ENCODE measurements at regions not wholly inside any gene's neighbourhood (a gene's known extent, or its start where the extent isn't known, plus 50 kb on each side); places are given as distances from the start of the nearest gene placed in this dataset.

GRCh38 chr2:41926614-41927580 is 120.9 kb upstream of the PKDCC start:
- DNase-seq = no peak

- DNase-seq = no peak
These were observed 120.1 kb upstream of the PKDCC start for GRCh38 chr2:41927581-41928264.

- no peak for DNase-seq
These were observed 119.3 kb upstream of the PKDCC start for GRCh38 chr2:41928526-41928925.

- peak in 1 of 2 donors; percentile 1 for DNase-seq
These were observed 116.8 kb upstream of the PKDCC start for GRCh38 chr2:41930807-41931566.

DNA sequence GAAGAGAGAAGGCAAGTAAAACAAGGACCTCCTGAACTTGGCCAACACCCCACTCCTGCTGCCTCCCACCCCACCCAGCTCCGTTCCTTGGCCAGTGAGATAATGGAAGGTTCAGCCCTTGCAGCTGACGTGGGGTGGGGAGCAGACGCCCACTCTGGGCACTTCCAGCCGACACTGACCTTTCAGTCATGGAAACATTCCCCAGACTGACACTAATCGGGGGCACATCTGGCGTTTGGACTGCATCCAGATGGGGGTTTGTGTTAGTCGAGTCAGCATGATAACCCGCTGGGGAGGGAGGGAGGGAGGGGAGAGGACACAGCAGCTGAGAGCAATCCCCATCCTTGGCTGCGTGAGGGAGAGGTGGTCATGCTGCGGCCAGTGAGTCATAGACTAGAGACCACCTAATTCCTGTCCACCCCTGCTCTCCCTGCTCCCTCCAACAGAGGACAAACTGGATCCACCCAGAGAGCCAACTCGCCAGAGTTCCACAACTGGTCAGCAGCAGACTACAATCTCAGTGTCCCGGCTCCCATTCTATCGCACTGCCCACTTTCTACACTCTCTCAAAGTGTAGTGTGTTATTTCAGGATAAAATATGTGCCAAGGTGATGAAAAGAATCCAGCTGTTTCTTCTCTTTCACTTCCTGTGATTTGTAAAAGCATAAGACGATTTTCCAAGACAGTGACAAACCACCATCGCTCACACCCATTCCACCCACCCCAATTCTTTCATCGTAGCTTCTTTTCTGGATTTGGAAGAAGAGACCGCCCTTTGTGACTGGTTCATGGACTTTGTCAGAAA is 115.4 kb upstream of the PKDCC start:
- no peak for DNase-seq

- DNase-seq = no peak
These were observed 114.8 kb upstream of the PKDCC start for GRCh38 chr2:41933046-41933420.

- peak; percentile 41 to 58 for DNase-seq
These were observed 114.1 kb upstream of the PKDCC start for GRCh38 chr2:41933585-41934320.

DNA sequence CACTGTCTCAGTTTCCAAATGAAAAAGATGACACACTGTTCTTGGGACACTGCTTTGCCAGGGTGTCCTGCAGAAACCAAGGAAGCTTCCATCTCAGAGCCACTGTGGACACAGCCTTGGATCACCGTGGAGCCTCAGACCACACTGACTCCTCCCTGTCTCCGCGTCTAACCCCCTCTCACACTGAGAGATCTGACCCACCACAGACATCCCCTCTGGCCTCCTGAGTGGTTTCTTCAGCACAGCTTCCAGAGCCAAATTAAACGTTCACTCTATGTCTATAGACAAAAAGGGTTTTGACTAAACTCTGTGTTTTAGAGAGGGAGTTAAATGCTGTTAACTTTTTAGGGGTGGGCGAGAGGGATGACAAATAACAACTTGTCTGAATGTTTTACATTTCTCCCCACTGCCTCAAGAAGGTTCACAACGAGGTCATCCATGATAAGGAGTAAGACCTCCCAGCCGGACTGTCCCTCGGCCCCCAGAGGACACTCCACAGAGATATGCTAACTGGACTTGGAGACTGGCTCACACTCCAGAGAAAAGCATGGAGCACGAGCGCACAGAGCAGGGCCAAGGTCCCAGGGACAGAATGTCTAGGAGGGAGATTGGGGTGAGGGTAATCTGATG is 113.4 kb upstream of the PKDCC start:
- DNase-seq = no peak

- no peak for DNase-seq
These were observed 112.8 kb upstream of the PKDCC start for GRCh38 chr2:41935002-41935401.

DNA sequence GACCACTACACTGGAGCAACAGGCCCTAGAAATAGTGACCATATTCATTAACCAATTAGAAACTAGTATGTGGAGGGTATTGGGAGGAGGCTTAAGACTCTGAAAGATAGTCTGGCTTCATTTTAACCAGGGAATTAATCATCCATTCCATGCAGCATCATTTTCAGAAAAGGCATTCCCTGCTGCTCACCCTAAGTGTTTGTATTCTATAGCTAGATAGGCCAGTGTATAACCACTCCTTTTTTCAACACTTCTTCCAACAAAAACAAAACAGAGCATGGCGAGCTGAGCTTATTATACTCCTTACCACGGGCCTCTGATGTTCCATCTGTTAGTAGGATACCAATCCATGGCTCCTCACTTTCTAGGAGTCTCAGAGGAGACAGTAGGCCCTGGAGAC is 112.0 kb upstream of the PKDCC start:
- no peak for DNase-seq

GRCh38 chr2:41936771-41937463 is 110.9 kb upstream of the PKDCC start:
- DNase-seq = no peak

DNA sequence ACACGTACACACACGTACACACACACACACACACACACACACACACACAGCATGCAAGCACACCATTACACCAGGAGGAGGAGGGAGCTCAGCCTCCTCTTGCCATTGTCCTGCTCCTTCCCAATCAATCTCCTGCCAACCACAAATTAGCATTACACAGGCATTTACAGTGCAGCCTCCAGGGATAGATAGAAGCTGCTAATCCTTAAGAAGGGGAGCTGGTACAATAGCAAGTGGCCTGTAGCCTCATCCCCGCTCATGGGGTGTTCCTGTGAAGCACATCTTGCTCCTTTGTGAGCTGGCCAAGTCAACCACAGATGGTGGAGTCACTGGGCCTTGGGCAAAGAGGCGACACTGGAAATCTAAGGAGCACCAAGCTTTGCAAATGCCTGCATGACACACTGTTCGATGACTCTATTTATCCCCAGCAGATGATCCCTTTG is 110.3 kb upstream of the PKDCC start:
- DNase-seq = no peak

- no peak for DNase-seq
These were observed 109.7 kb upstream of the PKDCC start for GRCh38 chr2:41937921-41938708.

DNA sequence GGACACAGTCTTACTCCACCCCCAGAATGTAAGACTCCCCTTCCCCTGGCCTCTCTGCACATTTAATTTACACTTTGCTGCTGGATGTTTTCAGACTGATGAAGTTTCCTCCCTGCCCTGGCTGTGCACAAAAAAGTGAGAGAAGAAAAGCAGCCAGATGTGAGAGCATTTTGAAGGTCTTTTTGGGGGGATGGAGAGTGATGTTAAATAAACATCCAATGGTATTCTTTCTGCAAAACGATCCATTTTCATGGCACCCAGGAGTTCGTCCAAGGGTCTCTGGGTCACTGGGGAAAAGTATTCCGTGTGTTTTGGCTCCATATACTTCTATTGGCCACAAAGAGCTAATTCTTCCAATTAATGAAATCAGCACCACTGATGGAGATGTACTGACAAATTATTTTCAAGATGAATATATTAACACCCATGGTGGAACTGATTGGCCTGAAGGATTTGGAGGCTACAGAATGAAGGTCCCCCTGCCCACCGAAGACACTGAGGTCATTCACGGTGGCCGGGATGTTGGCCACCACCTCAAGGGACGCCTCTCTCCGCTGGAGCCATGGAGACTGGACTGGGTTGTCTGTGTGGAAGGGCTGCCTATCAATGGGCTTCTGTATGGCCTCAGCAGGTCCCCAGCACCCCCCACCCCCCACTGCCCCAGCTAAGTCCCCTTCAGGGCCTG is 107.6 kb upstream of the PKDCC start:
- no peak for DNase-seq

- DNase-seq = no peak
These were observed 107.1 kb upstream of the PKDCC start for GRCh38 chr2:41940745-41941063.

GRCh38 chr2:41941831-41942230 is 106.0 kb upstream of the PKDCC start:
- DNase-seq = no peak

GRCh38 chr2:41942278-41942677 is 105.5 kb upstream of the PKDCC start:
- no peak for DNase-seq

DNA sequence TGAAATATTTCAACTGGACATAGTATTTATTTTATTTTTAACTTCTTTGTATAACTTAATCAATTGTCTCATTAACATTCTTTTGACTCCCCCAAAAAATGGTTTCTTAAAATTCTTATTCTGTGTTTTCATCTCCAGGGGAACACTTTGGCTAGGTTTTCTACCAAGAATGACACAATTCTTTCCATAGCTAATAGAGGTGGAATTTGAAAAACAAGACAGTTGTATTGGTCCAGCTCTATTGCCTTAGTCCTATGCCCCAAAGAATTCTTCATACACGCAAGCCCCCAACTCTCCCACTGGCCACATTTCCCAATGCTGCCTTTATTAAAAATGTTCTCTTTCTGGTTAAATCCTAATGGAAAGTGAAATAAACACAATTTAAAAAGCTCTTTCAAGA is 104.7 kb upstream of the PKDCC start:
- no peak for DNase-seq

DNA sequence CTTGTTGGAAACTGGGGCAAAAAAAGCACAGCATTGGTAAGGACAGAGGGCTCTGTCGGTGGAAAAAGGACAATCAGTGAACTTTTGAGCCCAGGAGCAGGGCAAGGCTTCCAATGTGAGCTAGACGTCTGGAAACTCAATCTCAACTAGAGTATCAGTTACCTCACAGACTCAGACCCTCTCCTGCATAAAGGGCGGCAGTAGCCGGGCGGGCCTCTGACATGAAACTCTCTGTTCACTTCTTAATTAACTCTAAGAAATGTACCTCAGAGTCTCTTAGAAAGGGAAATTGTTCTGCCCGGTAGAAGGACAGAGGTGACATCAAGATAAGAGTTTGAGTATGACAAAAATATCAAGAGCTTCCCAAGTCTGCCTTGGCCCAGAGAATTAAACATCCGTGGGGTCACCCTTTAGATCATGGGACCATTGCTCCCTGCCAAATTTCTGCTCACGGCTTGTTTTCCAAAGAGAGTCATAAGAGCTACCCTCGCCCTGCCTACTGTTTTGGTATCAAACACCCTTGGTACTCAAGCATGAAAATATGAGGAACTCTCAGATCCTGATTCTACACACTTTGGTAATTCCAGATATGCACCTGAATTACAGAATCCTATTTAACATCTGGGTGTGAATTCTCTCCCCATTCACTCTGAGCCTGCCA is 103.5 kb upstream of the PKDCC start:
- no peak for DNase-seq
